ENCODE measurements at regions not wholly inside any gene's neighbourhood (a gene's known extent, or its start where the extent isn't known, plus 50 kb on each side); places are given as distances from the start of the nearest gene placed in this dataset.

DNA sequence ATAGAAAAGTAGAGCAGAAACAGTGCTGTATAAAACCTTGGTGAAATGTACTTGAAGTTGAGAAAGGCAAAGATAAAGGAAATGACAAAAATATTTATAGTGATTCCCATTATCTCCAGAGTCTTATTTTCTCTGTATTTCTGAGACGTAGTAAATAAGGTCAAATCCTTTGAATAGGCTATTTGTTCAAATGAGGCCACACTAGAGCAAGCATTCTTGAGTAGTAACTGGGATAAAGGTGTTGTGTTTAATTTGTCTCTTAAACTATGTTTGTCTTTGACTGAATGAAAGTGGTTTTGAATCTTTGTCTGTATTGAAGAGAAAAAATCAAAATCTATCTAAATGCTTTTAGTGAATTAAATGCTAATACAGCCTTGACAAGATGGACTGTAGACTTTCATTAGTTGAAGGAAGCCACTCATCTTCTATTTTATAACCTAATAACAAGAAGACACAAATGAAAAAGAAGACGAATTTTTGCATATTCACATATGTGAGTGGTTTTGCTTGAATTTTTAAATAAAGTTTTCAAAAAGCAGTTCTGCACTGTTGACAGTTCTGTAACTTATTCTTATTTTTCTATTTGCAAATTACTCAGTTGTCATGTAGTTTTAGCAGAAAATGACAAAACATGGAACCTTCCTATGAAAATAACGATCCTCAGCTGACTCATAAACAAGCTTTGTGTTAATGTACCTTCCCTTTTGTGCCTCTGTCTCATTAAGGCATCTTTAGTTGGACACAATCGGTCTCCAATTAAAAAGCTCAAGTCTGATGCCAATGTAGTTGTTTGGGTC, 94.8 kb upstream of the PCDH18 start:
- WGBS, result 74% methylated on average over 4 of the region's 4 CpGs
- Histone ChIP-seq H3K27me3 (no peaks in the 10 kb centered on the region), H3K36me3 (no peaks in the 10 kb centered on the region), H3K9me3 (no peaks in the 10 kb centered on the region), H3K27ac (no peak overlapping the region), H3K4me1 (no peaks in the 10 kb centered on the region), H3K4me3 (no peak overlapping the region)
- TF ChIP-seq EP300 (IDR thresholded peaks at IDR 0.05), result no peak
- TF ChIP-seq, protein P1, sequence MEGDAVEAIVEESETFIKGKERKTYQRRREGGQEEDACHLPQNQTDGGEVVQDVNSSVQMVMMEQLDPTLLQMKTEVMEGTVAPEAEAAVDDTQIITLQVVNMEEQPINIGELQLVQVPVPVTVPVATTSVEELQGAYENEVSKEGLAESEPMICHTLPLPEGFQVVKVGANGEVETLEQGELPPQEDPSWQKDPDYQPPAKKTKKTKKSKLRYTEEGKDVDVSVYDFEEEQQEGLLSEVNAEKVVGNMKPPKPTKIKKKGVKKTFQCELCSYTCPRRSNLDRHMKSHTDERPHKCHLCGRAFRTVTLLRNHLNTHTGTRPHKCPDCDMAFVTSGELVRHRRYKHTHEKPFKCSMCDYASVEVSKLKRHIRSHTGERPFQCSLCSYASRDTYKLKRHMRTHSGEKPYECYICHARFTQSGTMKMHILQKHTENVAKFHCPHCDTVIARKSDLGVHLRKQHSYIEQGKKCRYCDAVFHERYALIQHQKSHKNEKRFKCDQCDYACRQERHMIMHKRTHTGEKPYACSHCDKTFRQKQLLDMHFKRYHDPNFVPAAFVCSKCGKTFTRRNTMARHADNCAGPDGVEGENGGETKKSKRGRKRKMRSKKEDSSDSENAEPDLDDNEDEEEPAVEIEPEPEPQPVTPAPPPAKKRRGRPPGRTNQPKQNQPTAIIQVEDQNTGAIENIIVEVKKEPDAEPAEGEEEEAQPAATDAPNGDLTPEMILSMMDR (IDR thresholded peaks at IDR 0.05), result no peak
- no peak for TF ChIP-seq POLR2AphosphoS5 (IDR thresholded peaks at IDR 0.05)
- no peak for TF ChIP-seq POLR2A (IDR thresholded peaks at IDR 0.05)
- DNase-seq (ENCODE audit: low spot score in 2 of 2), result no peak

GRCh38 chr4:137623013-137623412, 90.7 kb upstream of the PCDH18 start:
- WGBS, result 61% methylated on average over 2 of the region's 2 CpGs
- Histone ChIP-seq H3K27ac (no peak overlapping the region), H3K4me3 (no peak overlapping the region), H3K4me1 (no peaks in the 10 kb centered on the region), H3K36me3 (no peaks in the 10 kb centered on the region), H3K27me3 (no peaks in the 10 kb centered on the region), H3K9me3 (no peaks in the 10 kb centered on the region)
- no peak for DNase-seq (ENCODE audit: low spot score in 2 of 2)
- TF ChIP-seq, protein P1 (IDR thresholded peaks at IDR 0.05), result no peak
- no peak for TF ChIP-seq POLR2AphosphoS5 (IDR thresholded peaks at IDR 0.05)
- no peak for TF ChIP-seq EP300 (IDR thresholded peaks at IDR 0.05)
- TF ChIP-seq POLR2A (IDR thresholded peaks at IDR 0.05), result no peak

DNA sequence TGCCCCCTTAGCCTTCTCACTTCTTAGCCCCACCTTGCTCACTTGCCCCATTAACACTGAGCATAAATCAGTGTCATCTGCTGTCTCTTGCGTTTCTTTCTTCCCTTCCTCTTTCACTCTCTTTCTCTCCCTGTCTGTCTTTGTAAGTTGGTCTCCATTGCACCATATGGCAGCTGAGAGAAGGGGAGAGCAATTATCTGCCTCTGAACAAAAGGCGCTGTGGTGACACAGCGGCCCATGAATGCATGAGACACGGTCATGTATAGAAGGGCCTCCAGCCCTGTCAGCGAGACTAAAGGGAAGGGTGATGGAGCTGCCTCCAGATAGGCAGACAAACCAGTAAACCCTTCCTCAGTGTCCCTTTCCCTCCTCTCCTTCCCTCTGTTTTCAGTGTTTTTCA, 88.8 kb upstream of the PCDH18 start:
- H3K4me3 ChIP-seq, result no peak overlapping the region
- TF ChIP-seq, protein P1 (IDR thresholded peaks at IDR 0.05), result no peak
- TF ChIP-seq POLR2AphosphoS5 (IDR thresholded peaks at IDR 0.05), result no peak
- no peak for TF ChIP-seq EP300 (IDR thresholded peaks at IDR 0.05)
- no peak for TF ChIP-seq POLR2A (IDR thresholded peaks at IDR 0.05)
- no peaks in the 10 kb centered on the region for H3K4me1 ChIP-seq
- no peaks in the 10 kb centered on the region for H3K9me3 ChIP-seq
- no peak overlapping the region for H3K27ac ChIP-seq
- no peaks in the 10 kb centered on the region for H3K36me3 ChIP-seq
- H3K27me3 ChIP-seq, result no peaks in the 10 kb centered on the region
- no peak for DNase-seq (ENCODE audit: low spot score in 2 of 2)
- 76% methylated on average over 5 of the region's 5 CpGs for WGBS

DNA sequence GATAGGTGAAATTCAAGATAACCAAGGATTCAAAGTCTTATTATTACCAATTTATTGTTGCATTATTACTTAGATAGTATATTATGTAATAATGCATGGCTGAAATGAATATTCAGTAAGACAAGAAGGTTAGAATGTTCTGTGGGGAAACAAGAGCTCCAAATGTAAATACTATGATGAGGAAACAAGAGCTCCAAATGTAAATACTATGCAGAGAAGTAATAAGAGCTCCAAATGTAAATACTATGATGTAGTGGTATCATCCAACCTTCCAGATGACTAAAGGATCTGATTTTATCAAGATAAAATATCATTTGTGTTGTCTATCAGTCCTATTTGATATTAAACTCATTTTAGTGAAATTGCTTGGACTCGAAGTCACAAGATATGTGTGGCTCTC, 82.2 kb upstream of the PCDH18 start:
- no peak for TF ChIP-seq POLR2A (IDR thresholded peaks at IDR 0.05)
- TF ChIP-seq POLR2AphosphoS5 (IDR thresholded peaks at IDR 0.05), result no peak
- TF ChIP-seq EP300 (IDR thresholded peaks at IDR 0.05), result no peak
- TF ChIP-seq, protein P1 (IDR thresholded peaks at IDR 0.05), result no peak
- 94% methylated on average over 1 of the region's 1 CpG for WGBS
- Histone ChIP-seq H3K9me3 (no peaks in the 10 kb centered on the region), H3K4me1 (no peaks in the 10 kb centered on the region), H3K36me3 (no peaks in the 10 kb centered on the region), H3K27ac (no peak overlapping the region), H3K27me3 (no peaks in the 10 kb centered on the region), H3K4me3 (no peak overlapping the region)
- no peak for DNase-seq (ENCODE audit: low spot score in 2 of 2)

GRCh38 chr4:137611998-137612700, 79.9 kb upstream of the PCDH18 start:
- no peaks in the 10 kb centered on the region for H3K9me3 ChIP-seq
- no peak overlapping the region for H3K4me3 ChIP-seq
- 36% methylated on average over 3 of the region's 3 CpGs for WGBS
- no peaks in the 10 kb centered on the region for H3K36me3 ChIP-seq
- DNase-seq (ENCODE audit: low spot score in 2 of 2), result no peak
- no peaks in the 10 kb centered on the region for H3K4me1 ChIP-seq
- TF ChIP-seq POLR2AphosphoS5 (IDR thresholded peaks at IDR 0.05), result no peak
- no peak for TF ChIP-seq POLR2A (IDR thresholded peaks at IDR 0.05)
- TF ChIP-seq, protein P1 (IDR thresholded peaks at IDR 0.05), result no peak
- TF ChIP-seq EP300 (IDR thresholded peaks at IDR 0.05), result no peak
- no peak overlapping the region for H3K27ac ChIP-seq
- H3K27me3 ChIP-seq, result no peaks in the 10 kb centered on the region

Data from suprapubic skin (tissue), 4 donors.